ENCODE measurements at regions not wholly inside any gene's neighbourhood (a gene's known extent, or its start where the extent isn't known, plus 50 kb on each side); places are given as distances from the start of the nearest gene placed in this dataset.

DNA sequence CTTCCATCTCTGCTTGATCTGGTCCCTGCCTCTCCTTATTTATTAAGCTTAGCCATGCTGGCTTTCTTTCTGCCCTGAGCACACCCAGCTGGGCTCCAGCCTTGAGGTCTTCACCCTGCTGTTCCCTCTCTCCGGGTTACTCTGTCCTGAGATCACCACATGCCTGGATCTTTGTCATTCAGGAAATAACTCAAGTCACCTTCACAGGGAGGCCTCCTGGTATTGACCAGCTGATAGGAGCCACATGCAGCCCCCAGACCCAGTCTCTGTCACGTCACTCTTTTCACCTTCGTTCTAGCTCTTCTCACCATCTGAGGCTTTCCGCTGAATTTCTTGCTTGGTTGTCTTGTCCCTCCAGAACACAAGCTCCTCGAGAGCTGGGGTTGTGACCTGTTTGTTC is 114.4 kb downstream of the TSN start (continued):
- TF ChIP-seq EP300 (IDR thresholded peaks at IDR 0.05; ENCODE audit: borderline replicate concordance in 1 of 2, low read depth in 2 of 2, low read length in 2 of 2), result no peak
- no peak for TF ChIP-seq MAX (IDR thresholded peaks at IDR 0.05)
- no peak for TF ChIP-seq MAFK (IDR thresholded peaks at IDR 0.05; ENCODE audit: low read depth, low read length)
- TF ChIP-seq CREB1 (IDR thresholded peaks at IDR 0.05), result no peak
- no peak for TF ChIP-seq SIX5 (IDR thresholded peaks at IDR 0.05; ENCODE audit: low read depth, low read length)
- no peak for TF ChIP-seq CBX5 (IDR thresholded peaks at IDR 0.05; ENCODE audit: low read depth, low read length)
- TF ChIP-seq, protein P1, sequence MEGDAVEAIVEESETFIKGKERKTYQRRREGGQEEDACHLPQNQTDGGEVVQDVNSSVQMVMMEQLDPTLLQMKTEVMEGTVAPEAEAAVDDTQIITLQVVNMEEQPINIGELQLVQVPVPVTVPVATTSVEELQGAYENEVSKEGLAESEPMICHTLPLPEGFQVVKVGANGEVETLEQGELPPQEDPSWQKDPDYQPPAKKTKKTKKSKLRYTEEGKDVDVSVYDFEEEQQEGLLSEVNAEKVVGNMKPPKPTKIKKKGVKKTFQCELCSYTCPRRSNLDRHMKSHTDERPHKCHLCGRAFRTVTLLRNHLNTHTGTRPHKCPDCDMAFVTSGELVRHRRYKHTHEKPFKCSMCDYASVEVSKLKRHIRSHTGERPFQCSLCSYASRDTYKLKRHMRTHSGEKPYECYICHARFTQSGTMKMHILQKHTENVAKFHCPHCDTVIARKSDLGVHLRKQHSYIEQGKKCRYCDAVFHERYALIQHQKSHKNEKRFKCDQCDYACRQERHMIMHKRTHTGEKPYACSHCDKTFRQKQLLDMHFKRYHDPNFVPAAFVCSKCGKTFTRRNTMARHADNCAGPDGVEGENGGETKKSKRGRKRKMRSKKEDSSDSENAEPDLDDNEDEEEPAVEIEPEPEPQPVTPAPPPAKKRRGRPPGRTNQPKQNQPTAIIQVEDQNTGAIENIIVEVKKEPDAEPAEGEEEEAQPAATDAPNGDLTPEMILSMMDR (IDR thresholded peaks at IDR 0.05; ENCODE audit: control extremely low read depth in 1 of 3, insufficient read depth in 1 of 3, low read depth in 1 of 3, low read length in 3 of 3), result no peak
- no peak for TF ChIP-seq CEBPB (IDR thresholded peaks at IDR 0.05; ENCODE audit: low read depth, low read length)
